HCT116 (cell line): ENCODE measurements at regions not wholly inside any gene's neighbourhood (a gene's known extent, or its start where the extent isn't known, plus 50 kb on each side); places are given as distances from the start of the nearest gene placed in this dataset.

Experiments used
- CTCF ChIP-seq, 3 experiments: fragments of 200-600 bp in 1 of 3; sonication (generic) in 1 of 3; IDR thresholded peaks in 2 of 3; conservative IDR thresholded peaks in 1 of 3; 2 replicates each; pipeline ENCODE4 v1.5.1; 2012 to 2017; ENCODE audit warnings: low read depth in 2 of 3, low read length in 2 of 3, antibody characterized with exemption in 1 of 3, borderline replicate concordance in 1 of 3, control low read depth in 1 of 3, mild to moderate bottlenecking in 1 of 3, mixed read lengths in 1 of 3, mixed run types in 1 of 3, moderate library complexity in 1 of 3; ENCODE audit not compliant: insufficient read depth in 1 of 3
- POLR2A ChIP-seq: IDR thresholded peaks from 2 replicates; pipeline ENCODE4 v1.7.0; 2011; ENCODE audit warnings: borderline replicate concordance; ENCODE audit not compliant: insufficient read depth, insufficient read length; ENCODE audit errors: extremely low read depth
- POLR2AphosphoS5 ChIP-seq: IDR thresholded peaks from 2 replicates; pipeline ENCODE4 v1.6.1; 2011; ENCODE audit warnings: mild to moderate bottlenecking, low read depth, low read length, moderate library complexity
- RAD21 ChIP-seq: IDR thresholded peaks from 2 replicates; pipeline ENCODE4 v1.6.1; 2012; ENCODE audit warnings: low read depth, mild to moderate bottlenecking
- REST ChIP-seq: IDR thresholded peaks from 2 replicates; pipeline ENCODE4 v1.6.1; 2012; ENCODE audit warnings: low read depth
- ZNF274 ChIP-seq: fragments of 200-500 bp; sonication (Bioruptor generic); IDR thresholded peaks from 2 replicates; pipeline ENCODE4 v1.6.1; 2014; ENCODE audit warnings: mild to moderate bottlenecking, low read depth, low read length, inconsistent platforms

- no peak for TF ChIP-seq POLR2AphosphoS5
- no peak for TF ChIP-seq ZNF274
- TF ChIP-seq RAD21, result no peak
- TF ChIP-seq REST, result no peak
- TF ChIP-seq POLR2A, result no peak
- TF ChIP-seq CTCF (IDR thresholded peaks at IDR 0.05 in 2 of 3, conservative IDR thresholded peaks at IDR 0.05 in 1 of 3; ENCODE audit: borderline replicate concordance in 1 of 3, insufficient read depth in 1 of 3, low read depth in 2 of 3, low read length in 2 of 3), result no peak
Observed at GRCh38 chr1:189779034-189779433, 698.6 kb downstream of the BRINP3 start.
